ENCODE measurements at regions not wholly inside any gene's neighbourhood (a gene's known extent, or its start where the extent isn't known, plus 50 kb on each side); places are given as distances from the start of the nearest gene placed in this dataset.
"Not testable (repeated sequence)": the region's sequence is repeated elsewhere in the genome, so short reads cannot be mapped to it uniquely, and the experiment has no call there.

- DNase-seq (ENCODE audit: low spot score): no peak
These were observed 98.3 kb downstream of the BACH1 start for GRCh38 chr21:29396951-29397455.

GRCh38 chr21:29403301-29403700, 104.6 kb downstream of the BACH1 start:
- no peak for DNase-seq (ENCODE audit: low spot score)

GRCh38 chr21:29403922-29404538, 105.3 kb downstream of the BACH1 start:
- no peak for DNase-seq (ENCODE audit: low spot score)

DNA sequence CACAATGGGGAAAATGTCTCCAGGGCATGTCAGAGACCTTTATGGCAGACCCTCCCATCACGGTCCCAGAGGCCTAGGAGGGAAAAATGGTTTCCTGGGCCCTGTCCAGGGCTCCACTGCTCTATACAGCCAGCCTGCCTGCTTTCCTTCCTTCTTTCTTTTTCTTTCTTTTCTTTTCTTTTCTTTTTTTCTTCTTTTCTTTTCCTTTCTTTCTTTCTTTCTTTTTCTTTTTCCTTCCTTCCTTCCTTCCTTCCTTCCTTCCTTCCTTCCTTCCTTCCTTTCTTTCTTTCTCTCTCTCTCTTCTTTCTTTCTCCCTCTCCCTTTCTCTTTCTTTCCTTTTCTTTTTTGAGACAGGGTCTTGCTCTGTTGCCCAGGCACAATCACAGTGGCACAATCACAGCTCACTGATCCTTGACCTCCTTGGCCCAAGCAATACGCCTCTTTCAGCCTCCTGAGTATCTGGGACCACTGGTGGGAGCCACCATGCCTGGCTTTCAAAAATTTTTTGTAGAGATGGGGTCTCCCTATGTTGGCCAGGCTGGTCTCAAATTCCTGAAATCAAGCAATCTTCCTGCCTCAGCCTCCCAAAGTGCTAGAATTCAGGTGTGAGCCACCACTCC, 106.9 kb downstream of the BACH1 start:
- no peak for DNase-seq (ENCODE audit: low spot score)

DNA sequence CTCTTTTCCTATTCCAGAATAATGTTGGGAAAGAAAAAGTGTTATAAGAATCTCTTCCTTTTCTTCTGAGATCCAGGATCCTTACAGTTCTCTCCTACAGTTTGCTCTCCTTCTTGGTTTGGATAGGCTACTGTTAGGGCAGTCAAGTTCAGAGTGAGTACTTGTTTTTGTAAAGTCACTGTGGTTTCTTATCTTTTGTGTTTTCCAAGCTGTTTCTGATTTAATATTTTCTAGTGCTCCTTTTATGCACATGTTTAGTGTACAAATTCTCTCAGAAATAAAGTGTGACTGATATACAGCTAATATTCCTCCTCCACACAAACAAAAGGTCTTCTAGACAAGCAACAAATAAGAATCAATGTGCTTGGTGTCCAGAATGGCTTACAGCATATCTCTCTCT, 107.7 kb downstream of the BACH1 start:
- DNase-seq (ENCODE audit: low spot score): no peak

DNA sequence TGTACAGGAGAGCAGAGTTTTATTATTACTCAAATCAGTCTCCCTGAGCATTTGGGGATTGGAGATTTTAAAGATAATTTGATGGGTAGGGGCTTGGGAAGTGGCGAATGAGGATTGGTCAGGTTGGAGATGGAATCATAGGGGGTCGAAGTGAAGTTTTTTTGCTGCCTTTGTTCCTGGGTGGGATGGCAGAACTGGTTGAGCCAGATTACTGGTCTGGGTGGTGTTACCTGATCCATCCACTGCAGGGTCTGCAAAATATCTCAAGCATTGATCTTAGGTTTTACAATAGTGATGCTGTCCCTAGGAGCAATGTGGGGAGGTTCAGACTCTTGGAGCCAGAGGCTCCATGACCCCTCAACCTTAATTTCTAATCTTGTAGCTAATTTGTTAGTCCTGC, 108.8 kb downstream of the BACH1 start:
- DNase-seq (ENCODE audit: low spot score): no peak

- no peak for DNase-seq (ENCODE audit: low spot score)
These were observed 115.0 kb downstream of the BACH1 start for GRCh38 chr21:29413683-29414082.

- peak; percentile 26 for DNase-seq (ENCODE audit: low spot score)
These were observed 117.5 kb downstream of the BACH1 start for GRCh38 chr21:29416268-29416667.

GRCh38 chr21:29418813-29419212, 120.1 kb downstream of the BACH1 start:
- DNase-seq (ENCODE audit: low spot score): peak; percentile 13

GRCh38 chr21:29419422-29419821, 120.7 kb downstream of the BACH1 start:
- DNase-seq (ENCODE audit: low spot score): no peak

GRCh38 chr21:29423099-29423870, 124.6 kb downstream of the BACH1 start:
- peak; percentile 77 for DNase-seq (ENCODE audit: low spot score)

GRCh38 chr21:29424728-29425127, 126.0 kb downstream of the BACH1 start:
- no peak for DNase-seq (ENCODE audit: low spot score)

DNA sequence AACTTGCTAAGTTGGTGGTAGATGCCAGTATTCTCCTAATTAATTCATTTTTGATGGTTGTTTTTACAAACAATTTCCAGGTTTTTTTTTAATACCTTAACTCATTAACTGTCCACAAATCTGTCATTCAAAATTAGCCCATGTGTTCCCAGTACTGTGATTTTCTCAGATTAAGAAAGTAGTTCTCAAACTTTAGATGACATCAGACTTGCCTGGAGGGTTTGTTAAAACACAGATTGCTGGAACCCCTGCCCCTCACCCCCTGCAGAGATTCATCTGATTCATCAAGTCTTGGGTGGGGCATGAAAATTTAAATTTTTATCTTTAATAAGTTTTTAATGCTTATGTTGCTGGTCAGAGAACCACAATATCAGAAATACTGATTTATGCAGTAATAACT, 130.5 kb downstream of the BACH1 start:
- no peak for DNase-seq (ENCODE audit: low spot score)

GRCh38 chr21:29430030-29430429, 131.3 kb downstream of the BACH1 start:
- no peak for DNase-seq (ENCODE audit: low spot score)

- DNase-seq (ENCODE audit: low spot score): peak; percentile 13
These were observed 131.9 kb downstream of the BACH1 start for GRCh38 chr21:29430576-29430975.

DNA sequence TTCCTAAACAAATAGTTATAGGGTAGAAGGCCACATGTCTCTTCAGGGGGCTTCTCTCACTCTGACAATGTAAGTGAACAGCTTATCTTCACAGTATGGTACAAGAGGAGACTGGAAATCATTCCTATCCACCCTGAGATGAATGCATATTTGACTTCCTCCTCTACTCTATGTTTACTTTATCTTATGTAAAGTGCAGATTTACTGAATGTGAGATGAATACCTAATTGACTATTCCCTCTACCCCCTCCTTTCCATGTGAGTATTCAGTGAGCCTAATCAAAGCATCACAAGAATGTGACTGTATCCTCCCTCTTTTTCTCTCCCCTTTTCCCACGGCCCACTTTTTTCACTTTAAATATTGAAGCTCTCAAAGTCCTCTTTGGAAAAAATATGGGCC, 132.5 kb downstream of the BACH1 start:
- no peak for DNase-seq (ENCODE audit: low spot score)

GRCh38 chr21:29431680-29432079, 133.0 kb downstream of the BACH1 start:
- no peak for DNase-seq (ENCODE audit: low spot score)

- no peak for DNase-seq (ENCODE audit: low spot score)
These were observed 134.8 kb downstream of the BACH1 start for GRCh38 chr21:29433366-29434059.

DNA sequence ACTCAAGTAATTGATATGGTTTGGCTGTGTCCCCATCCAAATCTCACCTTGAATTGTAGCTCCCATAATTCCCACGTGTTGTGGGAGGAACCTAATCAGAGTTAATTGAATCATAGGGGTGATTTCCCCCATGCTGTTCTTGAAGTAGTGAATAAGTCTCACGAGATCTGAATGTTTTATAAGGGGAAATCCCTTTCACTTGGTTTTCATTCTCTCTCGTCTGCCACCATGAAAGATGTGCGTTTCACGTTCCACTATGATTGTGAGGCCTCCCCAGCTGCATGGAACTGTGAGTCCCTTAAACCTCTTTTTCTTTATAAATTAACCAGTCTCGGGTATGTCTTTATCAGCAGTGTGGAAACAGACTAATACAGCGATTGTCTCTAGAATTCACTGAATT, 135.4 kb downstream of the BACH1 start:
- no peak for DNase-seq (ENCODE audit: low spot score)

GRCh38 chr21:29434982-29435381, 136.3 kb downstream of the BACH1 start:
- DNase-seq (ENCODE audit: low spot score): not testable (repeated sequence)

- no peak for DNase-seq (ENCODE audit: low spot score)
These were observed 137.4 kb downstream of the BACH1 start for GRCh38 chr21:29436143-29436542.

DNA sequence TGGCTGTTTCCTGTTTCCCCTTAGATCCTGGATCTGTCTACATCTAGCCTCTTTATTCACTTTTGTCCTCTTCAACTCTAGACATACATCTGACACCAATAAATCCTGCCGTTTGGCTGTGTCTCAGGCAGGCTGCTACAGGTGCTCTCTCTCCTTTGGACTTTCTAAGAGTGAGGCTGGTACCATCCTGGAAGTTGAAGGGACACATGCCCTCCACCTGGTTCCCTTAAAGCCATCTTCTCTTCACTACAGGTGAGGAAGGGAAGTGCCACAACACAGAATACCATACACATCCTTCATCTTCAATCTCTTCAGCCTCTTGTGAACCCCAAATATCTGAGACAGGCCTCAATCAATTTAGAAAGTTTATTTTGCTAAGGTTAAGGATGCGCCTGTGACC, 137.9 kb downstream of the BACH1 start:
- DNase-seq (ENCODE audit: low spot score): no peak

DNA sequence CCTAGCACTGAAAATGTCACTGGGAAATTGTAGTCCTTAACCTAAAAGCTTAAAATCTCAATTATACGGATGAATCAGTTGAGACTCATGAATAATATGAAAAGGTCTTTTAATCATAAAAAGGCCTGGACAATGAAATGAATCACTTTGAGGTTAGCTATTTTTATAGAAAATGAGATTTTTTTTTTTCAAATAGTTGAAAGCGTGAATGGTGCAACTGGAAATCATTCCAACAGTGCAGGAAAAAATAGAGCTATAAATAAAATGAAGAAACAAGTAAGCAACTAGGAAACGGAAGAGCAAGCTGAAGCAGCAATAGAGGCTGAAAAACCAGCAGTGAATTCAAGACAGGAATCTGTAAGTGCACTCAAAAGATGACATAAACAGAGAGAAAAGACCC, 142.9 kb downstream of the BACH1 start:
- DNase-seq (ENCODE audit: low spot score): no peak
